Thymus (tissue), 11 donors: ENCODE measurements at regions not wholly inside any gene's neighbourhood (a gene's known extent, or its start where the extent isn't known, plus 50 kb on each side); places are given as distances from the start of the nearest gene placed in this dataset.

Experiments
- DNase-seq, 9 donors: peaks; one replicate each; pipeline ENCODE4 v3.0.0-alpha.2; 2013; ENCODE audit warnings: low spot score in 9 of 9, low read depth in 6 of 9, missing footprints in 1 of 9
- H3K27ac ChIP-seq, 2 donors: one replicate each; pipeline ENCODE4 v1.5.1; 2013; ENCODE audit warnings: control low read depth in 1 of 2, low read depth in 1 of 2, low read length in 1 of 2, mild to moderate bottlenecking in 1 of 2, moderate library complexity in 1 of 2
- H3K27me3 ChIP-seq, 2 donors: one replicate each; pipeline ENCODE4 v1.5.1; 2013; ENCODE audit warnings: low read length in 1 of 2; ENCODE audit not compliant: control insufficient read depth in 2 of 2, insufficient read depth in 1 of 2
- H3K36me3 ChIP-seq, 2 donors: one replicate each; pipeline ENCODE4 v1.5.1; 2013; ENCODE audit warnings: low read length in 1 of 2, mild to moderate bottlenecking in 1 of 2, moderate library complexity in 1 of 2; ENCODE audit not compliant: control insufficient read depth in 2 of 2, insufficient read depth in 2 of 2
- H3K4me1 ChIP-seq, 2 donors: one replicate each; pipeline ENCODE4 v1.5.1; 2013; ENCODE audit warnings: low read length in 2 of 2; ENCODE audit not compliant: control insufficient read depth in 2 of 2, insufficient read depth in 2 of 2
- H3K4me3 ChIP-seq, 2 donors: one replicate each; pipeline ENCODE4 v1.5.1; 2013; ENCODE audit warnings: low read length in 2 of 2, control low read depth in 1 of 2, mild to moderate bottlenecking in 1 of 2
- H3K9me3 ChIP-seq, 2 donors: one replicate each; pipeline ENCODE4 v1.5.1; 2013; ENCODE audit warnings: low read length in 1 of 2, mild to moderate bottlenecking in 1 of 2; ENCODE audit not compliant: control insufficient read depth in 2 of 2, insufficient read depth in 1 of 2
- WGBS: extraction: QIAGEN DNeasy Blood & Tissue Kit; methylation state at CpG from one replicate; pipeline ENCODE4 v1.1.7; 2013; 5-methylcytosine and 5-hydroxymethylcytosine counted together
- donor health status: healthy.

- 52% methylated on average over 3 of the region's 3 CpGs for WGBS
- H3K36me3 ChIP-seq: no peaks in the 10 kb centered on the region
- H3K9me3 ChIP-seq: peaks cover 0 to 6% of the 10 kb centered on the region in 2 donors
Measured at GRCh38 chrX:139304471-139304870, 226.1 kb upstream of the F9 start.

DNA sequence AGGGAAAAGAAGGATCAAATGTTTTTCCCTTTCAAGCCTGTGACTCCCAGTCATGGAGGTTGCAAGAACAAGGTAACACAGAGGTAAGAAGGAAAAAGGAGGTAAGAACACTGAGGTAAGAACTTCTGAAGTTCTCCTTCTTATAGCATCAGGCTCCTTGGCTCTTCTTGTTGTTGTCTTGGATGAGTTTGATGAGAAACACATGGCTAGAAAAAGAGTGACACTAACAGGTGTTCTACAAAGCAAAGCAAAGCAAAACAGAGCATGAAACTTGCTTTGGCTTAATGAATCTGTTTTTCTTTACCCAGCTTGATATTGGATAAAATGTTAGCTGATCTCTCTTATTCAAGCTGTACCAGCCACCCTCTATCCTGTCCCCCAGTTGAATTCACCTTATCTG is 231.2 kb upstream of the F9 start:
- Histone ChIP-seq H3K27me3 (no peaks in the 10 kb centered on the region), H3K9me3 (no peaks in the 10 kb centered on the region), H3K4me1 (no peaks in the 10 kb centered on the region), H3K27ac (no peak overlapping the region), H3K36me3 (no peaks in the 10 kb centered on the region), H3K4me3 (no peak overlapping the region)
- DNase-seq: no peak

More at GRCh38 chrX:139304471-139304870, 226.1 kb upstream of the F9 start:
- H3K27ac ChIP-seq: no peak overlapping the region
- no peak overlapping the region for H3K4me3 ChIP-seq
- no peaks in the 10 kb centered on the region for H3K4me1 ChIP-seq
- H3K27me3 ChIP-seq: no peaks in the 10 kb centered on the region
- DNase-seq: no peak

DNA sequence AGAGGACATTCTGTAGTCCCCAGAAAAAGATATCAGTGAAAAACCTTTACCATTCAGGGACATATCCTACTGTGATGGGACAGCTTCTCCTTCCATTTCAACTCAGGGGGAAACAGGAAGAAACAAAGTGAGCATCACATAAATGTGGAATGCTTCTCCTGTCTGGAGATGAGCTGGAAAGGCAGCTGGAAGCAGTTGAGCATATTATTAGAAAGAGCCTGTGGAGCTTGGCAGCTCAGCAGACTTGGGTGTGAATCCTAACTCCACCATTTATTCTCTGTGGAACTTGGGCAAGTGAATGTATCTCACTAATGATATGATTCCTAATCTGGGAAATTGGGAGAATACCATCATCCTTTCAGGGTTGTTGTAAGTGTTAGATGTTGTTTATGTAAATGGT is 232.1 kb upstream of the F9 start:
- Histone ChIP-seq H3K9me3 (no peaks in the 10 kb centered on the region), H3K27ac (no peak overlapping the region), H3K36me3 (no peaks in the 10 kb centered on the region), H3K4me1 (no peaks in the 10 kb centered on the region), H3K27me3 (no peaks in the 10 kb centered on the region), H3K4me3 (no peak overlapping the region)
- no peak for DNase-seq

GRCh38 chrX:139297638-139298037 is 232.9 kb upstream of the F9 start:
- no peak overlapping the region for H3K4me3 ChIP-seq
- no peaks in the 10 kb centered on the region for H3K9me3 ChIP-seq
- H3K27me3 ChIP-seq: no peaks in the 10 kb centered on the region
- no peak overlapping the region for H3K27ac ChIP-seq
- H3K36me3 ChIP-seq: no peaks in the 10 kb centered on the region
- no peaks in the 10 kb centered on the region for H3K4me1 ChIP-seq
- 90% methylated on average over 1 of the region's 1 CpG for WGBS
- DNase-seq: no peak

GRCh38 chrX:139293991-139294390 is 236.5 kb upstream of the F9 start:
- Histone ChIP-seq H3K4me3 (no peak overlapping the region), H3K36me3 (no peaks in the 10 kb centered on the region), H3K27ac (no peak overlapping the region), H3K4me1 (no peaks in the 10 kb centered on the region), H3K9me3 (no peaks in the 10 kb centered on the region), H3K27me3 (no peaks in the 10 kb centered on the region)
- DNase-seq: no peak
- 93% methylated on average over 4 of the region's 4 CpGs for WGBS

- no peak overlapping the region for H3K27ac ChIP-seq
- no peak for DNase-seq
- H3K36me3 ChIP-seq: no peaks in the 10 kb centered on the region
- H3K4me1 ChIP-seq: no peaks in the 10 kb centered on the region
- H3K4me3 ChIP-seq: no peak overlapping the region
- no peaks in the 10 kb centered on the region for H3K27me3 ChIP-seq
- no peaks in the 10 kb centered on the region for H3K9me3 ChIP-seq
- WGBS: 83% methylated on average over 1 of the region's 1 CpG
Measured at GRCh38 chrX:139290310-139290709, 240.2 kb upstream of the F9 start.

GRCh38 chrX:139287155-139287924 is 243.2 kb upstream of the F9 start:
- WGBS: 86% methylated on average over 2 of the region's 2 CpGs
- no peak for DNase-seq
- H3K27ac ChIP-seq: no peak overlapping the region

GRCh38 chrX:139286342-139286741 is 244.2 kb upstream of the F9 start:
- no peaks in the 10 kb centered on the region for H3K9me3 ChIP-seq
- H3K27me3 ChIP-seq: no peaks in the 10 kb centered on the region
- WGBS: 97% methylated on average over 2 of the region's 2 CpGs
- DNase-seq: no peak
- H3K4me3 ChIP-seq: no peak overlapping the region
- H3K36me3 ChIP-seq: no peaks in the 10 kb centered on the region
- no peak overlapping the region for H3K27ac ChIP-seq
- H3K4me1 ChIP-seq: no peaks in the 10 kb centered on the region

More at GRCh38 chrX:139287155-139287924, 243.2 kb upstream of the F9 start:
- no peak overlapping the region for H3K4me3 ChIP-seq
- no peaks in the 10 kb centered on the region for H3K4me1 ChIP-seq
- no peaks in the 10 kb centered on the region for H3K36me3 ChIP-seq
- no peaks in the 10 kb centered on the region for H3K9me3 ChIP-seq
- H3K27me3 ChIP-seq: no peaks in the 10 kb centered on the region

- no peak overlapping the region for H3K27ac ChIP-seq
- no peaks in the 10 kb centered on the region for H3K27me3 ChIP-seq
- no peak for DNase-seq
- H3K9me3 ChIP-seq: no peaks in the 10 kb centered on the region
- H3K4me1 ChIP-seq: no peaks in the 10 kb centered on the region
- H3K36me3 ChIP-seq: no peaks in the 10 kb centered on the region
- H3K4me3 ChIP-seq: no peak overlapping the region
- WGBS: 92% methylated on average over 3 of the region's 3 CpGs
Measured at GRCh38 chrX:139267851-139268250, 262.7 kb upstream of the F9 start.
